ENCODE measurements at regions not wholly inside any gene's neighbourhood (a gene's known extent, or its start where the extent isn't known, plus 50 kb on each side); places are given as distances from the start of the nearest gene placed in this dataset.

DNA sequence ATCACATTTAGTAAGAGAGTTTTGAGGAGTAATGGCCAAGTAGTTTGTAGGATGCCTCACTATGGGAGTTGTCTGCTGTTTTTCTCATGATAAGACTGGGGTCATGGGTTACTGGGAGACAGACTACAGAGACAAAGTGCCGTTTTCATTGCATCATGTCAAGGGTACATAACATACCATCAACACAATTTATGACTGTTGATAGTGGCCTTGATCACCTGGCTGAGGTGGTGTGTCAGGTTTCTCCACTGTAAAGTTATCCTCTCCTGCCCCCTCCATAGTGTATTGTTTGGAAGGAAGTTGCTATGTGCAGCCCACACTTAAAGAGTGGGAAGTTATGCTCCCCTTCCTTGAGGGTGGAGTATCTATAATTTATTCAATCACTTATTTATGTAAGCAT is 263.5 kb upstream of the POU3F1 start (continued):
- TF ChIP-seq POLR2AphosphoS5 (IDR thresholded peaks at IDR 0.05; ENCODE audit: control insufficient read depth, insufficient read depth, low read depth, low read length) (peak; percentile 20; the same call in 1 of the 2 replicates), NONO (IDR thresholded peaks at IDR 0.05; ENCODE audit: low read depth in 2 of 2, low read length in 1 of 2) (no peak), POLR3A (IDR thresholded peaks at IDR 0.05; ENCODE audit: borderline replicate concordance, extremely low read depth, insufficient read depth, insufficient read length) (no peak), ZNF124 (CRISPR knock-in tag; IDR thresholded peaks at IDR 0.05) (no peak), TARDBP (IDR thresholded peaks at IDR 0.05) (no peak), ZNF253 (CRISPR knock-in tag; conservative IDR thresholded peaks at IDR 0.05) (no peak), CHD2 (IDR thresholded peaks at IDR 0.05; ENCODE audit: low read depth, low read length) (no peak), CAMTA2 (CRISPR knock-in tag; conservative IDR thresholded peaks at IDR 0.05) (no peak), PHF8 (IDR thresholded peaks at IDR 0.05; ENCODE audit: borderline replicate concordance, low read length) (no peak), FOXJ3 (CRISPR knock-in tag; IDR thresholded peaks at IDR 0.05) (no peak), JUN (IDR thresholded peaks at IDR 0.05; ENCODE audit: borderline replicate concordance, low read depth, low read length) (peak; percentile 52; the same call in 1 of the 2 replicates), JUN (CRISPR knock-in tag; IDR thresholded peaks at IDR 0.05; ENCODE audit: borderline replicate concordance) (no peak), HOXB6 (CRISPR knock-in tag; IDR thresholded peaks at IDR 0.05; ENCODE audit: borderline replicate concordance) (no peak), EP400 (IDR thresholded peaks at IDR 0.05) (peak; percentile 48; the same call in 1 of the 2 replicates), ATF7 (IDR thresholded peaks at IDR 0.05) (peak; percentile 36; the same call in 1 of the 2 replicates), NFATC3 (IDR thresholded peaks at IDR 0.05) (peak; percentile 58)
- TF ChIP-seq, protein P1, sequence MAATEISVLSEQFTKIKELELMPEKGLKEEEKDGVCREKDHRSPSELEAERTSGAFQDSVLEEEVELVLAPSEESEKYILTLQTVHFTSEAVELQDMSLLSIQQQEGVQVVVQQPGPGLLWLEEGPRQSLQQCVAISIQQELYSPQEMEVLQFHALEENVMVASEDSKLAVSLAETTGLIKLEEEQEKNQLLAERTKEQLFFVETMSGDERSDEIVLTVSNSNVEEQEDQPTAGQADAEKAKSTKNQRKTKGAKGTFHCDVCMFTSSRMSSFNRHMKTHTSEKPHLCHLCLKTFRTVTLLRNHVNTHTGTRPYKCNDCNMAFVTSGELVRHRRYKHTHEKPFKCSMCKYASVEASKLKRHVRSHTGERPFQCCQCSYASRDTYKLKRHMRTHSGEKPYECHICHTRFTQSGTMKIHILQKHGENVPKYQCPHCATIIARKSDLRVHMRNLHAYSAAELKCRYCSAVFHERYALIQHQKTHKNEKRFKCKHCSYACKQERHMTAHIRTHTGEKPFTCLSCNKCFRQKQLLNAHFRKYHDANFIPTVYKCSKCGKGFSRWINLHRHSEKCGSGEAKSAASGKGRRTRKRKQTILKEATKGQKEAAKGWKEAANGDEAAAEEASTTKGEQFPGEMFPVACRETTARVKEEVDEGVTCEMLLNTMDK (IDR thresholded peaks at IDR 0.05; ENCODE audit: borderline replicate concordance, insufficient read depth, low read depth, low read length, poor library complexity, severe bottlenecking): no peak
- TF ChIP-seq, protein P2, sequence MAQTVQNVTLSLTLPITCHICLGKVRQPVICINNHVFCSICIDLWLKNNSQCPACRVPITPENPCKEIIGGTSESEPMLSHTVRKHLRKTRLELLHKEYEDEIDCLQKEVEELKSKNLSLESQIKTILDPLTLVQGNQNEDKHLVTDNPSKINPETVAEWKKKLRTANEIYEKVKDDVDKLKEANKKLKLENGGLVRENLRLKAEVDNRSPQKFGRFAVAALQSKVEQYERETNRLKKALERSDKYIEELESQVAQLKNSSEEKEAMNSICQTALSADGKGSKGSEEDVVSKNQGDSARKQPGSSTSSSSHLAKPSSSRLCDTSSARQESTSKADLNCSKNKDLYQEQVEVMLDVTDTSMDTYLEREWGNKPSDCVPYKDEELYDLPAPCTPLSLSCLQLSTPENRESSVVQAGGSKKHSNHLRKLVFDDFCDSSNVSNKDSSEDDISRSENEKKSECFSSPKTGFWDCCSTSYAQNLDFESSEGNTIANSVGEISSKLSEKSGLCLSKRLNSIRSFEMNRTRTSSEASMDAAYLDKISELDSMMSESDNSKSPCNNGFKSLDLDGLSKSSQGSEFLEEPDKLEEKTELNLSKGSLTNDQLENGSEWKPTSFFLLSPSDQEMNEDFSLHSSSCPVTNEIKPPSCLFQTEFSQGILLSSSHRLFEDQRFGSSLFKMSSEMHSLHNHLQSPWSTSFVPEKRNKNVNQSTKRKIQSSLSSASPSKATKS (CRISPR knock-in tag; IDR thresholded peaks at IDR 0.05): no peak
- TF ChIP-seq, protein P3, sequence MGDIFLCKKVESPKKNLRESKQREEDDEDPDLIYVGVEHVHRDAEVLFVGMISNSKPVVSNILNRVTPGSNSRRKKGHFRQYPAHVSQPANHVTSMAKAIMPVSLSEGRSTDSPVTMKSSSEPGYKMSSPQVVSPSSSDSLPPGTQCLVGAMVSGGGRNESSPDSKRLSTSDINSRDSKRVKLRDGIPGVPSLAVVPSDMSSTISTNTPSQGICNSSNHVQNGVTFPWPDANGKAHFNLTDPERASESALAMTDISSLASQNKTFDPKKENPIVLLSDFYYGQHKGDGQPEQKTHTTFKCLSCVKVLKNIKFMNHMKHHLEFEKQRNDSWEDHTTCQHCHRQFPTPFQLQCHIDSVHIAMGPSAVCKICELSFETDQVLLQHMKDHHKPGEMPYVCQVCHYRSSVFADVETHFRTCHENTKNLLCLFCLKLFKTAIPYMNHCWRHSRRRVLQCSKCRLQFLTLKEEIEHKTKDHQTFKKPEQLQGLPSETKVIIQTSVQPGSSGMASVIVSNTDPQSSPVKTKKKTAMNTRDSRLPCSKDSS (IDR thresholded peaks at IDR 0.05; ENCODE audit: low read depth, partially characterized antibody): no peak
- TF ChIP-seq, protein P4, sequence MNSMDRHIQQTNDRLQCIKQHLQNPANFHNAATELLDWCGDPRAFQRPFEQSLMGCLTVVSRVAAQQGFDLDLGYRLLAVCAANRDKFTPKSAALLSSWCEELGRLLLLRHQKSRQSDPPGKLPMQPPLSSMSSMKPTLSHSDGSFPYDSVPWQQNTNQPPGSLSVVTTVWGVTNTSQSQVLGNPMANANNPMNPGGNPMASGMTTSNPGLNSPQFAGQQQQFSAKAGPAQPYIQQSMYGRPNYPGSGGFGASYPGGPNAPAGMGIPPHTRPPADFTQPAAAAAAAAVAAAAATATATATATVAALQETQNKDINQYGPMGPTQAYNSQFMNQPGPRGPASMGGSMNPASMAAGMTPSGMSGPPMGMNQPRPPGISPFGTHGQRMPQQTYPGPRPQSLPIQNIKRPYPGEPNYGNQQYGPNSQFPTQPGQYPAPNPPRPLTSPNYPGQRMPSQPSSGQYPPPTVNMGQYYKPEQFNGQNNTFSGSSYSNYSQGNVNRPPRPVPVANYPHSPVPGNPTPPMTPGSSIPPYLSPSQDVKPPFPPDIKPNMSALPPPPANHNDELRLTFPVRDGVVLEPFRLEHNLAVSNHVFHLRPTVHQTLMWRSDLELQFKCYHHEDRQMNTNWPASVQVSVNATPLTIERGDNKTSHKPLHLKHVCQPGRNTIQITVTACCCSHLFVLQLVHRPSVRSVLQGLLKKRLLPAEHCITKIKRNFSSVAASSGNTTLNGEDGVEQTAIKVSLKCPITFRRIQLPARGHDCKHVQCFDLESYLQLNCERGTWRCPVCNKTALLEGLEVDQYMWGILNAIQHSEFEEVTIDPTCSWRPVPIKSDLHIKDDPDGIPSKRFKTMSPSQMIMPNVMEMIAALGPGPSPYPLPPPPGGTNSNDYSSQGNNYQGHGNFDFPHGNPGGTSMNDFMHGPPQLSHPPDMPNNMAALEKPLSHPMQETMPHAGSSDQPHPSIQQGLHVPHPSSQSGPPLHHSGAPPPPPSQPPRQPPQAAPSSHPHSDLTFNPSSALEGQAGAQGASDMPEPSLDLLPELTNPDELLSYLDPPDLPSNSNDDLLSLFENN (IDR thresholded peaks at IDR 0.05; ENCODE audit: low read depth in 2 of 2, low read length in 2 of 2): no peak

Measured in K562 (cell line).